SKM-1 treated with dmso at 0.1 percent for 144 hours (cell line): ENCODE measurements at regions not wholly inside any gene's neighbourhood (a gene's known extent, or its start where the extent isn't known, plus 50 kb on each side); places are given as distances from the start of the nearest gene placed in this dataset.
"Not testable (repeated sequence)": the region's sequence is repeated elsewhere in the genome, so short reads cannot be mapped to it uniquely, and the experiment has no call there.

ENCODE experiments used
- DNase-seq: peaks from one replicate; lab custom pipeline; 2025; ENCODE audit not compliant: unreplicated experiment; lab: John Stamatoyannopoulos, UW

DNA sequence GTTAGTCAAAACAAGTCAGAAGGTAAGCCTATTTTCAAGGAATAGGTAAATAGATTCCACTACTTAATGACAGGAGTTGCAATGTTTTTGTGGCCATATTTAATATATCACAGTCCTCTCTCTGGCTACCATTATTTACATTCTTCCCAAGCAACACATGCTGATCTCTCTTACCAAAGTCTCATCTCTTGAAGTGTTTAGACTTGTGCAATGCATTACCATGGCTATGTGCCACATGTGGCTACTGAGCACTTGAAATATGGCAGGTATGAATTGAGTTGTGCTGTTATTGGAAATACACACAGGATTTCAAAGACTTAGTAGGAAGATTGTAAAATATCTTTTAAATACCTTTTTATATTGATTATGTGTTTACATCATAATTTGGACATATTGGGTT is 262.4 kb upstream of the PDE3A start:
- DNase-seq: no peak

DNA sequence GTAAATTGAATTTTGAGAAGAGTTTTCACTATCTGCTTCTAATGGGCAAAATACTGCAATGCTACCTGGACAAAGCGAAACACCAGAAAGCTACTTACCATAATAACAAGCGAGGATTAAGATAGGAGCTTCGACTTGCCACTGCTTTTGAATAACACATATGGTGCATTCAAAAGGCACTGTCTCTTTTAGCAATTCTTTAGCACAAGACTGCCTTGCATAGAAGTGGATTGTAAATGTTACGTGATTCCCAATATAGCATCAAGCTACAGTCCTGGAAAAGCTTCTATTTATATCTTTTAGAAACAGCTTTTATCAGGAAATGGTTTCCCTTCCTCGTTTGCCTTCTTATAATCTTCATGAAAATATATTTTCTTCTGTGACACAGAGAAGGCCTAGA is 258.7 kb upstream of the PDE3A start:
- no peak for DNase-seq

DNA sequence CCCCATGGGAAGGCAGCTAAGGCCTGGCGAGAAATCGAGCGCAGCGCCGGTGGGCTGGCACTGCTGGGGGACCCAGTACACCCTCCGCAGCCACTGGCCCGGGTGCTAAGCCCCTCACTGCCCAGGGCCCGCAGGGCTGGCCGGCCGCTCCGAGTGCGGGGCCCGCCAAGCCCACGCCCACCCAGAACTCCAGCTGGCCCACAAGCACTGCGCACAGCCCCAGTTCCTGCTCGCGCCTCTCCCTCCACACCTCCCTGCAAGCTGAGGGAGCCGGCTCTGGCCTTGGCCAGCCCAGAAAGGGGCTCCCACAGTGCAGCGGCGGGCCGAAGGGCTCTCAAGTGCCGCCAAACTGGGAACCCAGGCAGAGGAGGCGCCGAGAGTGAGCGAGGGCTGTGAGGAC is 253.0 kb upstream of the PDE3A start:
- not testable (repeated sequence) for DNase-seq

DNA sequence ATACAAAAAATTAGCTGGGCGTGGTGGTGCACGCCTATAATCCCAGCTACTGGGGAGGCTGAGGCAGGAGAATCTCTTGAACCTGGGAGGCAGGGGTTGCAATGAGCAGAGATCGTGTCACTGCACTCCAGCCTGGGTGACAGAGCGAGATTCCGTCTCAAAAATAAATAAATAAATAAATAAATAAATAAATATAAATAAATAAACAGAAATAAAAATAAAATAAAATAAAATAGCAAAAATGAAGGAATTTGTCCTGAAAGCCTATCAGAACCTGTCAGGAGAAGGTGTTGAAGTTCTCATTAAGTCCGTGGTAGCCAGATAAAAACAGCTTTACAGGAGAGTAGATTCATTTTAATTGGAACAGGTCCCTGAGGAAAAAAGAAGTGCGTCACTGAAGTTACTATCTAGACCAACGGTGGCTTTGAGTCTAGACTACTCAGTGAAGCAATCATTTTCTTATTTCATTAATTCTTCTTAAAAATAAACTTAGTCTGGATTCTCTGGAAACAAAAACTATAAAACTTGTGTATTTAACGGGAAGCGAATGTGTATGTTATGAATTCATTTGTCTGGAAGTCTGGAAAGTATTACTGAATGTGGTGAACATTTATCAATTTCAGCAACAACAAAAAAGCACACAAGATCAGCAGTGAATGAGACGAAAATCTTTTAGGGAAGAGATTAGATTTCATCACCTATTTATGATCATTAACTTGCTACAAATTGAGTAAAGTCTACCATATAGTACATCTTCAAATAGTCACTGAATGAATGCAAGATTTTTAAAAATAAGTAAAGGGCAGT is 248.5 kb upstream of the PDE3A start:
- no peak for DNase-seq

DNA sequence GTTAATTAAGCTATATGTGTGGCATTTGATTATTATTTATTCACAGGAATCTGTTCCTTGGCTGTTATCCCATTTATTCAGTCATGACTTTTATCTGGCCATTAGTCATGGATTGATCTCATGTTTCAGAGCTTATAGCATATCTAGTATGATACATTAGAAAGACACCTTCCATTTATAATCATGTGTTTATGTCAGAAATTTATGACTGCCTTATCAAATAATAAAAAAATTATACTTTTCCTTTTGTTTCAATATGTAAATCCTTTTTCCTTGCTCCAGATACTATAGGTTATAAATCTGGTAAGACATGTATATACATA is 248.0 kb upstream of the PDE3A start:
- DNase-seq: no peak

DNA sequence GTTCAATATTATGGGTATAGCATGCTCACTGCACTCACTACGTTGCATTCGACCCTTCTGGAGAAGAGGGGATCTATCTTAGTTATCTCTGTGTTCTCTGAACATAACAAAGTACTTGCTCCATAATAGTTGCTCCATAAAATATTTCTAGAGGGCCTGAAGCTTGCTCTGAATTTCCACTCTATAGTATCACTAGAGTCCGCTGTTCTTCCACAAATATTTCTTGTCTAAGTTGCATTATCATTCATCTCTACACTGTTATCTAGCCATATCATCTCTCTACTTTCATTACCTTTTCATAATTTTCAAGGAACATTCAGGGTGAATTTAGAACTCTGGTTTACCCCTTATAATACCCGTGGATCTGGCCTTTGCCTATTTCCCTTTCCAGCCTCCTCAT is 246.1 kb upstream of the PDE3A start:
- no peak for DNase-seq

DNA sequence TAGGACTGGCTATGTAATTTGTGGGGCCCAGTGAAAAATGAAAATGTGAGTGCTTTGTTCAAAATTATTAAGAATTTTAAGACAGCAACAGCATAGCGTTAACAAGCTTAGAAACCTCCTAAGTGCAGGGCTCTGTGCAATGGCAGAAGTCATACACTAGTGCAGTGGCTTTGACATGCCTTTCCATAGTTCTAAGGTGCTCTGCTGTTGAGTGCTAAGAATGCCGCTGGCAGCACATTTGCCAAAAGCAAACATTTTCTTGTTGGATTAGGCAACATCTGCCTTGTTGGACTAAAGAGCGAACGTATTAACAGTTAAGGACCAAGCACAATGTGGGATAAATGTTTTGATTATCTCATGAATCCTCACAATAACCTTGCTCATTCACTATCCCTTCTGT is 244.9 kb upstream of the PDE3A start:
- no peak for DNase-seq

DNA sequence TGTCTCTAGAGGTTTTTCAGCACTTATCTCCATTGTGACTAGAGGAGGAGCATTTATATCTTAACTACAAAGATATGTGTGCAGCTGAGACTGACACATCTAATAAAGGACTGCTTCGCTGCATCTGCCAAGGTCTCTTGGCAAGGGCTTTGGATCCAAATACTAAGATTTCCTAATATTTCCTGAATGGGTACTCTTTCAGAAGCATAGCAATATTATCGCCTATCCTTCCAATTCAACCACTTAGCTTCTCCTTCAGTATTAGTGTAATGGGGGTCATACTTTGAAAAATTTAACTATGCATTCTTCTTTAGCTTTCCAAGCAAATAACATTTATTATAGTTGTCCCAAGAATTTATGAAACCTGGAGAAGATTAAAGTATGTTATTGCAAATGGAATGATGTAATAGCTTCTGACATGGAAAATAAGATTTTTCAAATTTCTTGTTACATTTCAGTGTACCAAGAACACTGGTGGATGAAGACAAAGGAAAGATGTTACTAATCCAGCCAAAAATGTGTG is 243.0 kb upstream of the PDE3A start:
- DNase-seq: no peak

DNA sequence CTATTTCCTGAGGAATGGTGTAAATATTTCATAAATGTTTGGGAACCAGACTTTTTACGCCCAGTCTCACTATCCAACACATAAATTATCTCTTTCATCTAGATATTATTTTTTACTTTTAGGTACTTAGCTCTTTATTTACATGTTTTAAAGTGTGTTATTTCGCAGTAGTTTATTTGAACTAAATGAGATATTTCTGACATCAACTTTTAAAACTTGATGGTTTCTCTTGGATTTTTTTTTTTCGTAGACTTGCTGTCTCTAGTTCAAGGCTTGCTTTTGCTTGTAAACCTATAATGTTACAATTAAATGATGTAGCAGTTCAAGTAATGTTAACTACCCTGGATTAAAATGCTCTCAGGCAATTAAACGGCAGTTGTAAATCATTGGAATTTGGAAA is 241.7 kb upstream of the PDE3A start:
- DNase-seq: no peak

DNA sequence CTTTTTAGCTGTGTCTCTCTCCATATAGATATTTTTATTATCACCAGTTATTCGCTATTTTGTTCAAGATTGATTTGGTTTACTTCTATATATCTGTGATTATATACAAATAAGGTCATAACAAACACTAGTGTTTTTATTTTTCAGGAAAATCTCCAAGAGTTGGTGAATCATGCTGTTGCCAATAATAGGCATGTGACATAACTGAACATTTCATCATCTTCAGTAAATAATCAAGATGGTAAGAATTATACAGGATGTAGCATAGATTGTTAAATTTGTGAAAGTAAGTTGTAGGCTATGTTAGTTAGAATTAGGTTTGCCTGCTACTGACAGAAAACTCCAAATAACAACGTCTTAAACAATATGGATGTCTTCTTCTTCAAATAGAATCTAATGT is 240.9 kb upstream of the PDE3A start:
- DNase-seq: no peak

DNA sequence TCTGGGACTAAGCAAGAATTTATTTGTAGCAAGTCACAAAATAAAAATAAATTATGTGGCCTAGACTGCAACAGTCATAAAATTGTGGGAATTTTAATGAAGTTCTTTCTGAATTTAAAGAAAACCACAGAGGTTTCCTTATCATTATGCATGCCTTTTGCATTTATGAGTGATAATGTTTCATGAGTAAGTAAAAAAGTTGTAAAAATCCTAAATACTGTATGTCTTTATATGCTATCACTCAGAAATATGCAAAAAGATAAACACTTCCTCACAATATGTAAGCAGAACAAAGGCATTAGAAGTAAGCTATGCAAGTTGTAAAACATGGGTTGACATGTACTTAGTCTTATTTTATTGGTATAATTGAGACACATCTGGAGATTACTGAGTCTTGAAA is 239.4 kb upstream of the PDE3A start:
- no peak for DNase-seq

DNA sequence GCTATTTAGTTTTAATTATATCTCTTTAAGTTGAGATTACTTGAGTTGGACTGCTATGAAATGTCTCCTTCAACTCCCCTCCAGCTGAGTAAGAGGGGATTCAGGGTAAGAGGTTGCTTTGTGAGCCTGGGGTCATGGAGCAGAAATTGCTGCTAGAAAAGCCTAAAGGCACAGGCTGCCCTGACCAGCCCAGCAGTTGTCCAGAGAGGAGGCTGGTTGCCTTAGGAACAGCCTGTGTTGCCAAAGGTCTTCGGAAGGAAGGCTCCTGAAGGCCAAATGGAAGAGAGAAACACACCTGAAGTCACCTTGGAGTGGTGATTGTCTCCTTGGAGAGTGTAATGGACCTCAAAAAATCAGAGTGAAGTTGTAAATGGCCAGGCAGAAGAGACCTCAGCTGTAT is 235.5 kb upstream of the PDE3A start:
- DNase-seq: no peak

DNA sequence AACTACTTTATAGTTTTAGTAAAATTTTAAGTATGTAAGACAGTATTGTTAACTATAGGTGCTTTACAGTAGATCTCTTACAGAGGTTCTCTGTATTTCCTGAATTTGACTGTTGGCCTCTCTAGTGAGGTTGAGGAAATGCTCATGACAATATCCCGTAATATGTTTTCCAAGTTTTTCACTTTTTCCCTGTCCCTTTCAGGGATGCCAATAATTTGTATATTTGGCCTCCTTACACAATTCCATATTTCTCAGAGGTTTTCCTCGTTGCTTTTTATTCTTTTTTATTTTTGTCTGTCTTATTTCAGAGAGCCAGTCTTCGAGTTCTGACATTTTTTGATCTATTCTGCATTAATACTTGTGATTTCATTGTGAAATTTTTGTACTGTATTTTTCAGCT is 233.7 kb upstream of the PDE3A start:
- DNase-seq: no peak

DNA sequence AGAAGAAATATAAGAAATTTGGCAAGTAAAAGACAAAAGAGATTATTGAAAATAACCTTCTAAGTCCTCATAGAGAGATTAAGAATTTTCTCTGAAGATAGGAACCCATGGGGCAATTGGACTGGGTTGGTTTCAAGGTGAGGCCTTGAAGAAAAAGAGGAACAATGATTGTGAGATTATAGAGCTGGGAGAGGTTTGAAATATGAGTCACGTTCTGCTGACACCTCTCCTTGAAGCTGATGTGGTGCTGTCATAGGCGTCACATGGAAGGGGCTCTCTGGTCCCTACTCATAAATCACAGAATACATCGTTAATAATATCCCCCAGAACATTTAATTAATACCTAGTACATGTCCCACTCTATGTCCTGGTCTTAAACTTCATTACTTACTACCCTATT is 227.6 kb upstream of the PDE3A start:
- DNase-seq: no peak

DNA sequence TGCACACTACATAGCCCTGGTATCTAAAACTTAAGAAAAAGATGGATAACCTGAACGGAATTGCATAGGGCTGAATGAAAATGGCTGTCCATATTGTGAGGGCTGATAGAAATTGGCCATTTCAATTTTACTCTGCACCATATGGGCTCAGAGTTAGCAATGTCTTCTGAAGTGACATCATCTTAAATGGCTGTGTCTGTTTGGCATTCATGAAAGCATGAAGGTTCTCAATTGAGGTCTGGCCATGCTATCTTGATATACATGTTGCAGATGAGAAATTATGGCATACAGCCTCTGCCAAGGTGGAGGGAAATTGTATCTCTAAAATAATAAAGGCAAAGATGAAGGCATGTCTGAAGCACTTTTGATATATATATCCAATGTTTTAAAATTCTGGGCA is 226.0 kb upstream of the PDE3A start:
- no peak for DNase-seq

DNA sequence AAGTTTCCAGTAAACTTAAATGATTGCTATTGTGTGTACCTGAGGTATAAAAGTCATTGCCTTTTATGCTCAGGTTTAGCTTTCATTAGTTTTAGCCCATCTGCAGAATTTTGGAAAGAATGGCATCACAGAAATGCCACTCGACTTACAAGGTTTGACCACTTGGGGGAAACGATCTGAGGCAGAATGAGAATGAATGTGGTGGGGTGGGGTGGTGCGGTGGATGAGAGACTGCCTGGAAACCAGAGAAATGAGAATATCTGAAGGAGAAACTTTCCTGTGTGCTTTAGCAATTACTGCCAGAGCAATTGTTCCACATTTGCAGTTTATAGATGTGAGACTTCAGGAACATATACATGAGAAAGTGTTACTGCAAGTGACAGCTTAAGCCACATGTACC is 225.4 kb upstream of the PDE3A start:
- no peak for DNase-seq

DNA sequence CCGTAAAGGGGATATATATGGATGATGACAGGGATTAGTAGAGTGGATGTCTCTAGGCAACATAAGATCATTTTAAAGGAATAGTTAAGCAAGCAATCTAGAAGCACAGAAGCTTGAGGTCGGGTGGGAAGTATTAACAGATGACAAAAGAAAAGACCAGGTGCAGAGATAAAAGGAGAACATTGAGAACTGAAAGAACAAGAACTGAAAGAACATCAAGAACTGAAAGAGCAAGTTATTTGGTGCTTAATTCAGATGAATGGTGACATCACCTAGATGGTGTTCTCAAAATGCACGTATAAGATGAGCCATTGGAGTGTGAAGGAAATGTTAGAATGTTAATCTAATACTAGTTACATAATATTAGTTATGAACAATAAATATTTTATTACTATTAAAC is 224.0 kb upstream of the PDE3A start:
- DNase-seq: no peak

DNA sequence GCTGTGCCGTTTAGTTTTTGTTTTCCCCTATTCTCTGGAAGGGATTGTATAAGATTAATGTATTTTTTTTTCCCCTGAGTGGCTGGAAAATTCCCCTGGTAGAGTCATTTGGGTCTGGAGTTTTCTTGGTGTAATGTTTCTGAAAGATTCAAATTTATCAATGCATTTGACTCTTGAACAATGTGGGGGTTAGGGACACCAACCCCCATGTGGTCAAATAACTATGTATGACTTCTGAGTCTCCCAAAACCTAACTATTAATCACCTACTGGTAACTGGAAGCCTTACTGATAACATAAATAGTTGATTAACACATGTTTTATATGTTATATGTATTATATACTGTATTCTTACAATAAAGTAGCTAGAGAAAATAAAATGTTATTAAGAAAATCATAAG is 220.1 kb upstream of the PDE3A start:
- no peak for DNase-seq

DNA sequence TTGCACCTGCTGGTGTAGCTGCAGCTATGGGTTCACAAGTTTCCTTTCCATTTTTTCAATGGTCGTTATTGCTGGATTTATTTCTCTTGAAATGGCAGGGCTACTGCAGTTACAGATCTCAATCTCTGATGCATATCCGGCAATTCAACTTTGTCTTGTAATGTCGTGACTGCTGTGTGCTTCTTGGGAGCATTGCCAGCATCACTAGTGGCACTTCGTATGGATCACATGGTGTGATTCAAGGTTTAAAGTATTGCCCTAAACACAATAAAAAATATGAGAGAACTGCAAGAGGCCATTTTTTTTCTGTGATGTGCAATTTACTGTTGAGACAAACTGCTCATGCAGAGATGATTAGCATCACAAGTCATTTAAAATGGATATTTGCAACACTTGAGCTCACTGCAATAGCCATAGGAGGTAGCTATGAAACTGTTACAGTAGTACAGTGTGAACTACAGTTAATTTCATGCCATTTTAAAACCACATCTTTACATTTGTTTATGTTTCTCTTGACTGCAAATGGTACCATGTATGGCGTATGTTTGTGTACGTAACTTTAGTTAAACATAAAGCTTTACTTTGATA is 217.4 kb upstream of the PDE3A start:
- no peak for DNase-seq

DNA sequence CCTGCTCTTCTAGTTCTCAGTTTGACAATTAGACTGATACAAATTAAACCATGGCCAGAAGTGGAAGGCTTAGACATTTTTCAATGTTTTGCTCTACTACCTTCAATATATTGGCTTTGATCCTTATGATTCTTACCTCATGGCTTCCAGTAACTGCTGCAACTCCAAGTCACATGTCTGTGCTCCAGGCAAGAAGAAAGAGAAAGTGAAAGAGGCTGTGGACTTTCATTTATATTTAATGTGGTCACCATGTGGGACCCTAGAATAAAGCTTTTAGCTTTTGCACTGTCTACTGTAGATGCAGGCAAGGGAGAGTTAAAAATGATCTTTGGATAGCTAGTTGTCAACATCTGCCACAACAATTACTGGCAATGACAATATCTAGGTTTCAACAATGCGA is 214.3 kb upstream of the PDE3A start:
- DNase-seq: no peak

DNA sequence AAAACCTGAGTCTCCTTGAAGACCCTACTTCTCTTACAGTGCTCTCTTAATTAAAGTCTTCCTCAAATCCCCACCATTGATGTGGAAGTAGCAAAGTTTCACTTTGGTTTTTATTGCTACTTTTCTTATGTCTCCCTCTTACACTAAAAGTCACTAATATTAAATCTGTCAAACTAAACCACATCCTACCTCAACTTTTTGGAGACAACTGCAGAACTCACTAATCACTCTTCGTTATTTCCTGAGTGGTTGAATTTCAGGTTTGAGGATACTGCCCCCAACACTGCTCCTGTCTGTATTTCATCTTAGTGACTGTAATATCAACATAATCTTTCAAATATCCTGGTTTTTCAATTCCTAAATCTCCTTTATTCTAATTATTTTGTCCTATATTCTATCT is 213.0 kb upstream of the PDE3A start:
- DNase-seq: no peak

DNA sequence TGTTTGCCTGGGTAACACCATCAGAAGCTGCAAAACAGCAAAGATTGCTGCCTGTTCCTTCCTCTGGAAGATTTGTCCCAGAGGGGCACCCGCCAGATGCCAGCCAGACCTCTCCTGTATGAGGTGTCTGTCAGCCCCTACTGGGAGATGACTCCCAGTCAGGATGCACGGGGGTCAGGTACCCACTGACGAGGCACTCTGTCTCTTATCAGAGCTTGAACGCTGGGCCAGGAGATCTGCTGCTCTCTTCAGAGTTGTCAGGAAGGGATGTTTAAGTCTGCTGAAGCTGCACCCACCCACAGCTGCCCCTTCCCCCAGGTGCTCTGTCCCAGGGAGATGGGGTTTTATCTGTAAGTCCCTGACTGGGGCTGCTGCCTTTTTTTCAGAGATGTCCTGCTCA is 207.4 kb upstream of the PDE3A start:
- DNase-seq: not testable (repeated sequence)
